OCI-LY1 (cell line): ENCODE measurements at regions not wholly inside any gene's neighbourhood (a gene's known extent, or its start where the extent isn't known, plus 50 kb on each side); places are given as distances from the start of the nearest gene placed in this dataset.

Experiments
- H2AFZ ChIP-seq: fragments of 200-600 bp; sonication (generic), shearing (Covaris generic); 2 replicates; pipeline ENCODE4 v1.6.0; 2014; ENCODE audit warnings: antibody characterized with exemption, mild to moderate bottlenecking, low read length
- H3F3A ChIP-seq: fragments of 200-600 bp; sonication (generic), shearing (Covaris generic); 2 replicates; pipeline ENCODE4 v1.6.0; 2014; ENCODE audit warnings: mild to moderate bottlenecking, antibody characterized with exemption, low read length, moderate library complexity; ENCODE audit not compliant: insufficient read depth
- H3K27ac ChIP-seq: fragments of 200-600 bp; sonication (generic); 2 replicates; pipeline ENCODE4 v1.5.1; 2014; ENCODE audit warnings: low read length, mixed run types, mild to moderate bottlenecking, low read depth; ENCODE audit not compliant: poor library complexity, severe bottlenecking
- H3K27me3 ChIP-seq: fragments of 200-600 bp; sonication (generic); 2 replicates; pipeline ENCODE4 v1.6.0; 2014; ENCODE audit warnings: antibody characterized with exemption, mild to moderate bottlenecking, low read length, moderate library complexity; ENCODE audit not compliant: insufficient read depth
- H3K36me3 ChIP-seq: fragments of 200-600 bp; sonication (generic); 2 replicates; pipeline ENCODE4 v1.6.1; 2014; ENCODE audit warnings: mild to moderate bottlenecking, antibody characterized with exemption, low read length, moderate library complexity, mixed read lengths; ENCODE audit not compliant: insufficient read depth
- H3K4me1 ChIP-seq: fragments of 200-600 bp; sonication (generic); 2 replicates; pipeline ENCODE4 v1.5.1; 2014; ENCODE audit warnings: mild to moderate bottlenecking, low read length, moderate library complexity; ENCODE audit not compliant: insufficient read depth, severe bottlenecking
- H3K4me2 ChIP-seq: fragments of 200-600 bp; sonication (generic), shearing (Covaris generic); 2 replicates; pipeline ENCODE4 v1.6.1; 2014; ENCODE audit warnings: low read length
- H3K4me3 ChIP-seq: fragments of 200-600 bp; sonication (generic); 2 replicates; pipeline ENCODE4 v1.5.1; 2014; ENCODE audit warnings: low read length, low read depth, mild to moderate bottlenecking, mixed read lengths; ENCODE audit not compliant: poor library complexity, severe bottlenecking
- H3K79me2 ChIP-seq: fragments of 200-600 bp; shearing (Covaris generic); 2 replicates; pipeline ENCODE4 v1.6.1; 2016; ENCODE audit warnings: mixed run types, low read length, mixed read lengths; ENCODE audit not compliant: insufficient read depth
- H3K9ac ChIP-seq: fragments of 200-600 bp; sonication (generic), shearing (Covaris generic); 2 replicates; pipeline ENCODE4 v1.6.1; 2014; ENCODE audit warnings: mild to moderate bottlenecking, low read length, mixed read lengths
- H3K9me2 ChIP-seq: fragments of 200-600 bp; sonication (generic), shearing (Covaris generic); 2 replicates; pipeline ENCODE4 v1.6.1; 2014; ENCODE audit warnings: low read depth, mild to moderate bottlenecking, low read length, mixed read lengths
- H3K9me3 ChIP-seq: fragments of 200-600 bp; shearing (Covaris generic); 2 replicates; pipeline ENCODE4 v1.6.1; 2014; ENCODE audit warnings: low read length, mixed read lengths
- H4K20me1 ChIP-seq: fragments of 200-600 bp; sonication (generic), shearing (Covaris generic); 2 replicates; pipeline ENCODE4 v1.6.0; 2016; ENCODE audit warnings: mild to moderate bottlenecking, low read length; ENCODE audit not compliant: insufficient read depth
- CTCF ChIP-seq: fragments of 200-600 bp; sonication (generic), shearing (Covaris generic); IDR thresholded peaks from 2 replicates; pipeline ENCODE4 v1.5.1; 2017; ENCODE audit warnings: mild to moderate bottlenecking, antibody characterized with exemption, low read length, moderate library complexity, mixed read lengths
- EZH2 ChIP-seq: fragments of 200-600 bp; sonication (generic), shearing (Covaris generic); IDR thresholded peaks from 2 replicates; pipeline ENCODE4 v1.8.0; 2017; ENCODE audit warnings: borderline replicate concordance, mixed run types, mild to moderate bottlenecking, antibody characterized with exemption, low read length, moderate library complexity, mixed read lengths

GRCh38 chr4:41446391-41446790 lies 91.6 kb upstream of the LIMCH1 start:
- no peaks in the 10 kb centered on the region for H3K36me3 ChIP-seq
- H3F3A ChIP-seq, result no peaks in the 10 kb centered on the region
- no peaks in the 10 kb centered on the region for H3K4me1 ChIP-seq
- no peaks in the 10 kb centered on the region for H3K27me3 ChIP-seq
- H3K27ac ChIP-seq, result no peak overlapping the region
- H3K4me3 ChIP-seq, result no peak overlapping the region
- no peak overlapping the region for H3K9ac ChIP-seq
- H4K20me1 ChIP-seq, result no peaks in the 10 kb centered on the region
- no peaks in the 10 kb centered on the region for H3K9me2 ChIP-seq
- TF ChIP-seq EZH2, result no peak
- TF ChIP-seq CTCF, result no peak
- H3K79me2 ChIP-seq, result no peaks in the 10 kb centered on the region
- no peak overlapping the region for H3K4me2 ChIP-seq
- no peaks in the 10 kb centered on the region for H3K9me3 ChIP-seq
- H2AFZ ChIP-seq, result no peak overlapping the region

- H4K20me1 ChIP-seq, result no peaks in the 10 kb centered on the region
- H3K36me3 ChIP-seq, result no peaks in the 10 kb centered on the region
- no peaks in the 10 kb centered on the region for H3F3A ChIP-seq
- no peak overlapping the region for H3K9ac ChIP-seq
- H3K27me3 ChIP-seq, result no peaks in the 10 kb centered on the region
- H3K4me3 ChIP-seq, result no peak overlapping the region
- H3K27ac ChIP-seq, result no peak overlapping the region
- H2AFZ ChIP-seq, result no peak overlapping the region
- H3K79me2 ChIP-seq, result no peaks in the 10 kb centered on the region
- H3K9me2 ChIP-seq, result no peaks in the 10 kb centered on the region
- H3K4me2 ChIP-seq, result no peak overlapping the region
- H3K9me3 ChIP-seq, result no peaks in the 10 kb centered on the region
- TF ChIP-seq CTCF (no peak), EZH2 (no peak)
- no peaks in the 10 kb centered on the region for H3K4me1 ChIP-seq
Observed at GRCh38 chr4:41446981-41447725, 90.8 kb upstream of the LIMCH1 start.

GRCh38 chr4:41448934-41449333 lies 89.0 kb upstream of the LIMCH1 start:
- H3K9me2 ChIP-seq, result no peaks in the 10 kb centered on the region
- H3K4me1 ChIP-seq, result no peaks in the 10 kb centered on the region
- H3K27me3 ChIP-seq, result no peaks in the 10 kb centered on the region
- no peaks in the 10 kb centered on the region for H3K36me3 ChIP-seq
- H3K79me2 ChIP-seq, result no peaks in the 10 kb centered on the region
- no peak for TF ChIP-seq EZH2
- TF ChIP-seq CTCF, result no peak
- no peak overlapping the region for H3K9ac ChIP-seq
- no peak overlapping the region for H3K4me3 ChIP-seq
- no peaks in the 10 kb centered on the region for H3F3A ChIP-seq
- H2AFZ ChIP-seq, result no peak overlapping the region
- no peaks in the 10 kb centered on the region for H3K9me3 ChIP-seq
- H3K4me2 ChIP-seq, result no peak overlapping the region
- no peak overlapping the region for H3K27ac ChIP-seq
- H4K20me1 ChIP-seq, result no peaks in the 10 kb centered on the region
